ENCODE measurements at regions not wholly inside any gene's neighbourhood (a gene's known extent, or its start where the extent isn't known, plus 50 kb on each side); places are given as distances from the start of the nearest gene placed in this dataset.

- H3K9me3 ChIP-seq (replicated peaks), result no peaks in the 10 kb centered on the region
- H3K27me3 ChIP-seq, result no peaks in the 10 kb centered on the region
These were observed 115.1 kb upstream of the SOX4 start for GRCh38 chr6:21478411-21478810.

GRCh38 chr6:21478883-21479539, 114.5 kb upstream of the SOX4 start:
- Histone ChIP-seq H3K36me3 (no peaks in the 10 kb centered on the region), H3K4me1 (no peaks in the 10 kb centered on the region), H3K27me3 (no peaks in the 10 kb centered on the region), H3K9me3 (replicated peaks) (no peaks in the 10 kb centered on the region), H3K27ac (no peak overlapping the region), H3K4me3 (peak overlapping the region; percentile 16; the same call in 1 of the 2 replicates)
- no peak for DNase-seq

More at GRCh38 chr6:21478411-21478810, 115.1 kb upstream of the SOX4 start:
- Histone ChIP-seq H3K4me3 (no peak overlapping the region), H3K36me3 (no peaks in the 10 kb centered on the region), H3K27ac (no peak overlapping the region), H3K4me1 (no peaks in the 10 kb centered on the region)
- DNase-seq, result no peak

GRCh38 chr6:21486115-21486514, 107.4 kb upstream of the SOX4 start:
- H3K4me1 ChIP-seq, result no peaks in the 10 kb centered on the region
- H3K9me3 ChIP-seq (replicated peaks), result no peaks in the 10 kb centered on the region
- no peak overlapping the region for H3K4me3 ChIP-seq
- H3K27me3 ChIP-seq, result no peaks in the 10 kb centered on the region
- no peak overlapping the region for H3K27ac ChIP-seq
- no peaks in the 10 kb centered on the region for H3K36me3 ChIP-seq
- no peak for DNase-seq

GRCh38 chr6:21489826-21490225, 103.7 kb upstream of the SOX4 start:
- Histone ChIP-seq H3K4me1 (no peaks in the 10 kb centered on the region), H3K27me3 (no peaks in the 10 kb centered on the region), H3K36me3 (no peaks in the 10 kb centered on the region), H3K4me3 (no peak overlapping the region), H3K9me3 (replicated peaks) (no peaks in the 10 kb centered on the region), H3K27ac (no peak overlapping the region)
- DNase-seq, result no peak

DNA sequence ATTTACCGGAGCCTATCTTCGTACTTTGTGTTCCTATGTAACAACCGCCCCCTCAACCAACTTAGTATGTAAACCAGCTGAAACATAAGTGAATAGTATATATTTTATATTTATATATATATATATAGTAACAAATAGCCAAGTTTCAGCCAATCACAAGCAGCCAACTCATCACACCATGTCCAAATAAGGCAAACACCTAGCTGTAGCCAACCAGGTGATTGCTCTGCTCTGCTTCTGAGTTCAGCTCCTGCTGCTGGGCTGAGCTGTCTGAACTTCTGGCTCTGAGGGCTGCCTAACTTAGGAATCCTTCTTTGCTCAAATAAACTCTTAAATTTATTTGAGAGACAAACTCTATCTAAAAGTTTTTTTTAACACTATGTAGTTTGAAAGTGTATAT, 101.6 kb upstream of the SOX4 start:
- Histone ChIP-seq H3K27ac (no peak overlapping the region), H3K9me3 (replicated peaks) (no peaks in the 10 kb centered on the region), H3K27me3 (no peaks in the 10 kb centered on the region), H3K4me1 (no peaks in the 10 kb centered on the region), H3K4me3 (no peak overlapping the region), H3K36me3 (no peaks in the 10 kb centered on the region)
- no peak for DNase-seq

DNA sequence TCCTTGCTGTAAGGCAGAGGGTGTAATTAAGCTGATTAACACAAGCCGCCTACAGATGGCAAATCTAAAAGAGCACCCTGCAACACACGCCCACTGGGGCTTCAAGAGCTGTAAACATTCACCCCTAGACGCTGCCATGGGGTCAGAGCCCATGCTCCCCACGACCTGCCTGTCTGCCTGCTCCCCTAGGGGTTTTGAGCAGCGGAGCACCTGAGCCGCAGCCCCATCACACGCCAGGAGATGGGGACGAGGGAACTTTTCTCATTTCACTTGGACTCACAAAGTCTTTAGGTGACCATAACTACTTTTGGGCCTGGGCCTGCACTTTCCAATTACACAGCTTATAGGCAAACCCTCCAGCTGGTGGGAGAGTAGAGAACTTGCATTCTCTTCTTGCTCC, 99.0 kb upstream of the SOX4 start:
- Histone ChIP-seq H3K9me3 (replicated peaks) (no peaks in the 10 kb centered on the region), H3K4me3 (no peak overlapping the region), H3K4me1 (no peaks in the 10 kb centered on the region), H3K36me3 (no peaks in the 10 kb centered on the region), H3K27ac (no peak overlapping the region), H3K27me3 (no peaks in the 10 kb centered on the region)
- no peak for DNase-seq

GRCh38 chr6:21496196-21496595, 97.4 kb upstream of the SOX4 start:
- DNase-seq, result no peak
- no peaks in the 10 kb centered on the region for H3K4me1 ChIP-seq
- H3K4me3 ChIP-seq, result no peak overlapping the region
- no peaks in the 10 kb centered on the region for H3K36me3 ChIP-seq
- H3K27me3 ChIP-seq, result no peaks in the 10 kb centered on the region
- no peaks in the 10 kb centered on the region for H3K9me3 ChIP-seq (replicated peaks)
- no peak overlapping the region for H3K27ac ChIP-seq

DNA sequence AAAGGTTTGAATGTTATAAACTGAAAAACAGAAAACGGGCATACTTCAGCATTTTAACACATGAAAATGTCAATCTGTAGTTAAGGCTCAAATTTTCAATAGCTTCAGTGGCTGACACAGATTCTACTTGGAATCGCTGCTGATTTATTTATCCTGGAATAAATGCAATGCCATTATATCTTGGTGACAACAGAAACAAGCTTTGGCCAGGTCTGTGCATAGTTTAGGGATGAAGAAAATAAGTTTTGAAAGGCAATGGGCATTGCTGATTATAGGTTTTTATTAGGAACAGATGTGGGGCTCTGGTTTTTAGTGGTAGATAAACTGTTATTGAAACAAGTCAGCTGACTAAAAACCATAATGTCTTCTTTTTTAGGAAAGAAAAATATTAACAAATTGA, 96.8 kb upstream of the SOX4 start:
- no peaks in the 10 kb centered on the region for H3K36me3 ChIP-seq
- no peak overlapping the region for H3K27ac ChIP-seq
- no peak overlapping the region for H3K4me3 ChIP-seq
- H3K4me1 ChIP-seq, result no peaks in the 10 kb centered on the region
- DNase-seq, result no peak
- no peaks in the 10 kb centered on the region for H3K9me3 ChIP-seq (replicated peaks)
- H3K27me3 ChIP-seq, result no peaks in the 10 kb centered on the region

DNA sequence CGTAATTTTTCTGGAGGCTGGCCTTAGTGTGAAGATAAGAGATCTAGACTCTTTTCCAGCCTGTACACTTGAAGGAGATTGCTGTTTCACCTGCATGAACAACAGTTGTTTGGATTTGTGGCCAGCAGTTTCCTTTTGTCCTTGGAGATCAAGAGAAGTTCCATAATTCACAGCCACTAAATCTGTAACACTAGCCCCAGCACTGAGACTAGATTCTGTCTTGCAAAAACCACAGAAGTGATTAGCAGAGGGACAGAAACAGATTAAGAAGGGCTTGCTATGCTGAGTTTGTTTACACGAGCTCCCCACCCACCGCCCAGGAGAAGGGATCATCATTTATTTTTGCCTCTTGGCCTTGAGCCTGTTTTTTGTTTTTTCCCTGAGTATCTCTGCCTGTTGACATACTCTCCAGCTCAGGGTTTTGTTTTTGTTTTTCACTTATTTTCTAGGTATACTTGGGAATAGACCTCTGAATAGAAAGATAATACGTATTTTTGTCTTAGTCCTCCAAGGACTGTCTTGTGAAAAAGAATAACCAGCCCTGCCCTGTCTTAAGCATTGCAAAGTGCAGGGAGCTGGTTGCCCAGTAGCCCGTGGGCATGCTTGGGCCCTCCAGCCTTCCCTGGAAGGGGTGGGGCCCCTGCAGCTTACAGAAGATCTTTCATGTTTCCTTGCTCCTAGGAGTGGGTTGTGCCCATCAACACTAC, 93.1 kb upstream of the SOX4 start:
- Histone ChIP-seq H3K27me3 (no peaks in the 10 kb centered on the region), H3K4me1 (no peaks in the 10 kb centered on the region), H3K27ac (no peak overlapping the region), H3K4me3 (no peak overlapping the region), H3K36me3 (no peaks in the 10 kb centered on the region), H3K9me3 (replicated peaks) (no peaks in the 10 kb centered on the region)
- DNase-seq, result peak in 1 of 2 experiments; percentile 32

DNA sequence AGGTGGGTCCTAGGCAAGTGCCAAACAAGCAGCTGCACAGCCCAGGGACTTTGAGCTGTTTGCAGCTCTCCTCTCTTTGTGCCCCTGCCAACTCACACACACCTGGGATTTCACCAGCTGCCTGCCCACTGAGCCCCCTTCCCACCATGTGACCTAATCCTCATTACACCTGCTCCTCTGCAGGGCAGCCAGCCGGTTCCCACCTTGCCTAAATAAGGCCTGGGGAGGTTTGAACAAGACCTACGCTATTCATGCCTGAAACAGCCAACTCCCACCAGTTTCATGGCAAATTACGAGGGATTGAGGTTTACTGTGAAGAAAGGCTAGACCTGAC, 92.6 kb upstream of the SOX4 start:
- Histone ChIP-seq H3K27me3 (no peaks in the 10 kb centered on the region), H3K27ac (no peak overlapping the region), H3K36me3 (no peaks in the 10 kb centered on the region), H3K4me1 (no peaks in the 10 kb centered on the region), H3K4me3 (no peak overlapping the region), H3K9me3 (replicated peaks) (no peaks in the 10 kb centered on the region)
- DNase-seq, result no peak

GRCh38 chr6:21501815-21502214, 91.7 kb upstream of the SOX4 start:
- H3K4me3 ChIP-seq, result no peak overlapping the region
- no peaks in the 10 kb centered on the region for H3K27me3 ChIP-seq
- H3K4me1 ChIP-seq, result no peaks in the 10 kb centered on the region
- no peaks in the 10 kb centered on the region for H3K9me3 ChIP-seq (replicated peaks)
- DNase-seq, result no peak
- H3K27ac ChIP-seq, result no peak overlapping the region
- H3K36me3 ChIP-seq, result no peaks in the 10 kb centered on the region

DNA sequence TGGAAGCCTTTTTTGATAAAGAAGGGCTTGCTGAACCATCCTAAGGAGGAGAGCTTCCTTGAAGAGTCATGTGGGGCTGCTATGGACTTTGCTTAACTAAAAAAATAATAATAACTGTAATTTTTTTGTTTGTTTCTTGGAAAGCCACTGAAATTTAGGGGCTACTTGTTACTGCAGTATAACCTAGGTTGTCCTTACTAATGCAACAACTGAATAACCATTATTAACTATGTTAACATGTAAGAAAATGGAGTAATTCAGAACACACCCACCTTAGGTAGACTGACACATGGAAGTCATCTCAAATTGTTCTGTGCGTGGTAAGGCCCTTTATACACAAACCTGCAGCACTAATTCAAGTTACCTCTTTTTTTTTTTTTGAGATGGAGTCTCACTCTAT, 90.9 kb upstream of the SOX4 start:
- Histone ChIP-seq H3K36me3 (no peaks in the 10 kb centered on the region), H3K4me3 (no peak overlapping the region), H3K27me3 (no peaks in the 10 kb centered on the region), H3K4me1 (no peaks in the 10 kb centered on the region), H3K9me3 (replicated peaks) (no peaks in the 10 kb centered on the region), H3K27ac (no peak overlapping the region)
- DNase-seq, result no peak

- Histone ChIP-seq H3K27ac (no peak overlapping the region), H3K4me3 (no peak overlapping the region), H3K4me1 (no peaks in the 10 kb centered on the region), H3K27me3 (no peaks in the 10 kb centered on the region), H3K36me3 (no peaks in the 10 kb centered on the region), H3K9me3 (replicated peaks) (no peaks in the 10 kb centered on the region)
- no peak for DNase-seq
These were observed 88.8 kb upstream of the SOX4 start for GRCh38 chr6:21504790-21505189.

GRCh38 chr6:21505574-21505990, 88.0 kb upstream of the SOX4 start:
- no peaks in the 10 kb centered on the region for H3K4me1 ChIP-seq
- no peaks in the 10 kb centered on the region for H3K36me3 ChIP-seq
- H3K27me3 ChIP-seq, result no peaks in the 10 kb centered on the region
- no peak overlapping the region for H3K4me3 ChIP-seq
- DNase-seq, result no peak
- no peaks in the 10 kb centered on the region for H3K9me3 ChIP-seq (replicated peaks)
- H3K27ac ChIP-seq, result no peak overlapping the region

DNA sequence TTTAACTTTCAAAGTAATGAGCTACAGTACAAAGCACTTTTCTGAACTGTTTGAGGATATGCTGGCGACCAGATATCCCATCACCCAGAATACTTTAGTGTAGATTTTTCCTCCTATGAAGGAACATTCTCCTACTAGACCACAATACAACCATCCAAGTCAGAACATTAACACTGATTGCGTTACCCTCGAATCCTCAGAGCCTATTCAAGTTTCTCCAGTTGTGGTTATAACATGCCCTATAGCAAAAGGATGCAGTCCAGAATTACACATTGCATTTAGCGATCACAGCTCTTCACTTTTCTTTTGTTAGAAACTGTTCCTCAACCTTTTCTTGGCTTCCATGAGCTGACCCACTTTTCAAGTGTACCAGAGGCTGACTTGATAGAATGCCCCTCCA, 87.4 kb upstream of the SOX4 start:
- H3K4me1 ChIP-seq, result no peaks in the 10 kb centered on the region
- no peaks in the 10 kb centered on the region for H3K27me3 ChIP-seq
- DNase-seq, result no peak
- no peaks in the 10 kb centered on the region for H3K36me3 ChIP-seq
- no peak overlapping the region for H3K4me3 ChIP-seq
- no peak overlapping the region for H3K27ac ChIP-seq
- H3K9me3 ChIP-seq (replicated peaks), result no peaks in the 10 kb centered on the region

GRCh38 chr6:21507811-21508210, 85.7 kb upstream of the SOX4 start:
- Histone ChIP-seq H3K4me3 (no peak overlapping the region), H3K27me3 (no peaks in the 10 kb centered on the region), H3K27ac (no peak overlapping the region), H3K36me3 (no peaks in the 10 kb centered on the region), H3K4me1 (no peaks in the 10 kb centered on the region), H3K9me3 (replicated peaks) (no peaks in the 10 kb centered on the region)
- no peak for DNase-seq
